ENCODE measurements at regions not wholly inside any gene's neighbourhood (a gene's known extent, or its start where the extent isn't known, plus 50 kb on each side); places are given as distances from the start of the nearest gene placed in this dataset.

GRCh38 chr17:27944546-27945332 lies 51.6 kb upstream of the LYRM9 start:
- Histone ChIP-seq H3K4me1 (no peaks in the 10 kb centered on the region), H3K4me3 (no peak overlapping the region), H3K9me3 (no peaks in the 10 kb centered on the region), H3K36me3 (no peaks in the 10 kb centered on the region), H3K27ac (no peak overlapping the region), H3K27me3 (no peaks in the 10 kb centered on the region)
- FAIRE-seq, result no peak
- TF ChIP-seq CTCF (IDR thresholded peaks at IDR 0.05), result no peak
- intact Hi-C loops (cut with DNase I), result loop anchor here in 1 of 3 donors (10.0 kb wide), 1 partner anchor 70 kb away; no protein-coding TSS in a partner anchor
- 83 to 85% methylated on average over 8 of the region's 8 CpGs for WGBS, 2 donors
- DNase-seq, result no peak
- ATAC-seq, result no peak

- H3K4me1 ChIP-seq, result no peaks in the 10 kb centered on the region
- 95 to 98% methylated on average over 6 of the region's 6 CpGs for WGBS, 2 donors
- H3K27ac ChIP-seq, result no peak overlapping the region
- no peak overlapping the region for H3K4me3 ChIP-seq
- intact Hi-C loops (cut with DNase I), result loop anchor here in 1 of 3 donors (10.0 kb wide), 1 partner anchor 70 kb away; no protein-coding TSS in a partner anchor
- ATAC-seq (no peak), FAIRE-seq (no peak), DNase-seq (no peak)
- H3K36me3 ChIP-seq, result no peaks in the 10 kb centered on the region
- TF ChIP-seq CTCF (IDR thresholded peaks at IDR 0.05), result no peak
- H3K27me3 ChIP-seq, result no peaks in the 10 kb centered on the region
- H3K9me3 ChIP-seq, result no peaks in the 10 kb centered on the region
Observed at GRCh38 chr17:27945333-27945616, 52.1 kb upstream of the LYRM9 start.

GRCh38 chr17:27945953-27946352 lies 52.8 kb upstream of the LYRM9 start:
- DNase-seq, result no peak
- FAIRE-seq, result no peak
- Histone ChIP-seq H3K4me3 (no peak overlapping the region), H3K4me1 (no peaks in the 10 kb centered on the region), H3K36me3 (no peaks in the 10 kb centered on the region), H3K9me3 (no peaks in the 10 kb centered on the region), H3K27me3 (no peaks in the 10 kb centered on the region), H3K27ac (no peak overlapping the region)
- intact Hi-C loops (cut with DNase I), result loop anchor here in 1 of 3 donors (10.0 kb wide), 1 partner anchor 69 kb away; no protein-coding TSS in a partner anchor
- 94% methylated on average over 5 of the region's 5 CpGs for WGBS, 2 donors
- TF ChIP-seq CTCF (IDR thresholded peaks at IDR 0.05), result no peak
- ATAC-seq, result no peak

- intact Hi-C loops (cut with DNase I), result loop anchor here in 1 of 3 donors (10.0 kb wide), 1 partner anchor 68 kb away; no protein-coding TSS in a partner anchor
- no peak for TF ChIP-seq CTCF (IDR thresholded peaks at IDR 0.05)
- H3K36me3 ChIP-seq, result no peaks in the 10 kb centered on the region
Observed at GRCh38 chr17:27946513-27946912, 53.3 kb upstream of the LYRM9 start.

GRCh38 chr17:27947005-27947406 lies 53.8 kb upstream of the LYRM9 start:
- no peak overlapping the region for H3K27ac ChIP-seq
- TF ChIP-seq CTCF (IDR thresholded peaks at IDR 0.05), result no peak
- H3K4me1 ChIP-seq, result no peaks in the 10 kb centered on the region
- H3K27me3 ChIP-seq, result no peaks in the 10 kb centered on the region
- no peaks in the 10 kb centered on the region for H3K36me3 ChIP-seq
- ATAC-seq, result no peak
- FAIRE-seq, result no peak
- no peaks in the 10 kb centered on the region for H3K9me3 ChIP-seq
- no peak for DNase-seq
- 70 to 71% methylated on average over 4 of the region's 4 CpGs for WGBS, 2 donors
- intact Hi-C loops (cut with DNase I), result loop anchor here in 1 of 3 donors (10.0 kb wide), 1 partner anchor 68 kb away; no protein-coding TSS in a partner anchor
- no peak overlapping the region for H3K4me3 ChIP-seq

More at GRCh38 chr17:27946513-27946912, 53.3 kb upstream of the LYRM9 start:
- no peaks in the 10 kb centered on the region for H3K4me1 ChIP-seq
- ATAC-seq (no peak), DNase-seq (no peak), FAIRE-seq (no peak)
- no peak overlapping the region for H3K27ac ChIP-seq
- H3K27me3 ChIP-seq, result no peaks in the 10 kb centered on the region
- H3K4me3 ChIP-seq, result no peak overlapping the region
- 58 to 63% methylated on average over 2 of the region's 2 CpGs for WGBS, 2 donors
- H3K9me3 ChIP-seq, result no peaks in the 10 kb centered on the region

Measured in pancreas (tissue), 10 donors.